Prostate gland (tissue), 2 donors: ENCODE measurements at regions not wholly inside any gene's neighbourhood (a gene's known extent, or its start where the extent isn't known, plus 50 kb on each side); places are given as distances from the start of the nearest gene placed in this dataset.

Experiments
- DNase-seq: peaks from one replicate; pipeline ENCODE4 v3.0.0-alpha.2; 2019; ENCODE audit warnings: low spot score
- H3K27ac ChIP-seq, 2 donors: fragments of 200-600 bp; sonication (generic); 2 replicates each; pipeline ENCODE4 v1.5.1; 2017 to 2019
- H3K27me3 ChIP-seq: fragments of 200-600 bp; sonication (generic); replicated peaks from 2 replicates; pipeline ENCODE4 v1.5.1; 2019; ENCODE audit not compliant: insufficient read depth
- H3K36me3 ChIP-seq, 2 donors: fragments of 200-600 bp; sonication (generic); 1 replicate in 1 of 2; 2 replicates in 1 of 2; pipeline versions ENCODE4 v1.5.1 to v1.8.1; 2017 to 2019
- H3K4me1 ChIP-seq: fragments of 200-600 bp; sonication (generic); replicated peaks from 2 replicates; pipeline ENCODE4 v1.5.1; 2019
- H3K4me3 ChIP-seq, 2 donors: fragments of 200-600 bp; sonication (generic); 2 replicates each; pipeline ENCODE4 v1.5.1; 2017 to 2019
- H3K9me3 ChIP-seq: fragments of 200-600 bp; sonication (generic); 2 replicates; pipeline ENCODE4 v1.5.1; 2017
- POLR2A ChIP-seq: fragments of 450-650 bp; IDR thresholded peaks from one replicate; pipeline ENCODE4 v1.6.1; 2016; ENCODE audit warnings: antibody characterized with exemption, mild to moderate bottlenecking
- POLR2AphosphoS5 ChIP-seq: sonication (generic); formaldehyde crosslinking; IDR thresholded peaks from one replicate; pipeline ENCODE4 v1.6.1; 2017; ENCODE audit warnings: antibody characterized with exemption
- WGBS: methylation state at CpG from one replicate; pipeline ENCODE4 v1.1.5; 2018; 5-methylcytosine and 5-hydroxymethylcytosine counted together
- intact Hi-C: fragments of 100-400 bp; cut with DNase I; formaldehyde crosslinking; loops from one replicate; pipeline ENCODE4 v1.14.2; 2022
- TF ChIP-seq, protein P1 (sequence below), 4 experiments: fragments of 200-600 bp in 2 of 4; fragments of 450-650 bp in 2 of 4; sonication (generic) in 2 of 4; IDR thresholded peaks; 1 replicate in 3 of 4; 2 replicates in 1 of 4; pipeline ENCODE4 v1.5.1; 2016 to 2019; ENCODE audit warnings: antibody characterized with exemption in 4 of 4, mild to moderate bottlenecking in 2 of 4, moderate library complexity in 2 of 4

DNA sequence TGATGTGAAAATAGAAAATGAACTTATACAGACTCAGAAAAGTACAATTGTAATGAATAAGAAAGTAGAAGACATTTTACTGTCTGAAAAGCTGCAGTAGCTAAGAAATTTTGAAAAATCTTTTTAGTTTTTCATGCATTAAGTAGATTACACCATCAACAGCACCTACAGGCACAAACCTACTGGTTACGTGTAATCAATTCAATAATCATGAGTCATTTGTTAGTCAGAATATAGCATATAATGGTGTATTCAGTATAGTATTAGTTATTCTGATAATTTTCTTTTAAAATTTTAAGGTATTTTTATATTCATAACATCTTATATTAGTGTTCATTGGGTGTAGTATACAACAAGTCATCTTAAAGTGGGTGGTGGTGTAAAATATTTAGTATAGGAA is 550.5 kb upstream of the GBE1 start:
- Histone ChIP-seq H3K9me3 (no peaks in the 10 kb centered on the region), H3K27me3 (no peaks in the 10 kb centered on the region), H3K27ac (no peak overlapping the region), H3K4me1 (no peaks in the 10 kb centered on the region), H3K36me3 (no peaks in the 10 kb centered on the region), H3K4me3 (no peak overlapping the region)
- 86% methylated on average over 1 of the region's 1 CpG for WGBS
- no peak for DNase-seq
- TF ChIP-seq, protein P1, sequence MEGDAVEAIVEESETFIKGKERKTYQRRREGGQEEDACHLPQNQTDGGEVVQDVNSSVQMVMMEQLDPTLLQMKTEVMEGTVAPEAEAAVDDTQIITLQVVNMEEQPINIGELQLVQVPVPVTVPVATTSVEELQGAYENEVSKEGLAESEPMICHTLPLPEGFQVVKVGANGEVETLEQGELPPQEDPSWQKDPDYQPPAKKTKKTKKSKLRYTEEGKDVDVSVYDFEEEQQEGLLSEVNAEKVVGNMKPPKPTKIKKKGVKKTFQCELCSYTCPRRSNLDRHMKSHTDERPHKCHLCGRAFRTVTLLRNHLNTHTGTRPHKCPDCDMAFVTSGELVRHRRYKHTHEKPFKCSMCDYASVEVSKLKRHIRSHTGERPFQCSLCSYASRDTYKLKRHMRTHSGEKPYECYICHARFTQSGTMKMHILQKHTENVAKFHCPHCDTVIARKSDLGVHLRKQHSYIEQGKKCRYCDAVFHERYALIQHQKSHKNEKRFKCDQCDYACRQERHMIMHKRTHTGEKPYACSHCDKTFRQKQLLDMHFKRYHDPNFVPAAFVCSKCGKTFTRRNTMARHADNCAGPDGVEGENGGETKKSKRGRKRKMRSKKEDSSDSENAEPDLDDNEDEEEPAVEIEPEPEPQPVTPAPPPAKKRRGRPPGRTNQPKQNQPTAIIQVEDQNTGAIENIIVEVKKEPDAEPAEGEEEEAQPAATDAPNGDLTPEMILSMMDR (IDR thresholded peaks at IDR 0.05), result no peak
- TF ChIP-seq POLR2AphosphoS5 (no peak), POLR2A (no peak)
- intact Hi-C loops, result no loop called here

DNA sequence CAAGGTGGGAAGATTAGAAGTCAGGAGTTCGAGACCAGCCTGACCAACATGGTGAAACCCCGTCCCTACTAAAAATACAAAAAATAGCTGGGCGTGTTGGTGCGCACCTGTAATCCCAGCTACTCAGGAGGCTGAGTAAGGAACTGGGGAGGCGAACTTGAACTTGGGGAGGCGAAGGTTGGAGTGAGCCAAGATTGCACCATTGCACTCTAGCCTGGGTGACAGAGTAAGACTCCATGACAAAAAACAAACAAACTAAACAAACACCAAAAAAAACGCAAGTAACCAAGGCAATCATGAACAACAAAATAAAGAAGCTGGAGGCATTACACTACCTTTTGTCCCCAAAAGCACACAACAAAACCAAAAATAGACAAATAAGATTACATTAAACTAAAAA is 547.3 kb upstream of the GBE1 start:
- TF ChIP-seq POLR2A, result no peak
- no peak for TF ChIP-seq POLR2AphosphoS5
- TF ChIP-seq, protein P1 (IDR thresholded peaks at IDR 0.05), result no peak
- Histone ChIP-seq H3K4me3 (no peak overlapping the region), H3K4me1 (no peaks in the 10 kb centered on the region), H3K27me3 (no peaks in the 10 kb centered on the region), H3K36me3 (no peaks in the 10 kb centered on the region), H3K27ac (no peak overlapping the region), H3K9me3 (no peaks in the 10 kb centered on the region)
- DNase-seq, result no peak
- intact Hi-C loops, result no loop called here
- 81% methylated on average over 7 of the region's 7 CpGs for WGBS

DNA sequence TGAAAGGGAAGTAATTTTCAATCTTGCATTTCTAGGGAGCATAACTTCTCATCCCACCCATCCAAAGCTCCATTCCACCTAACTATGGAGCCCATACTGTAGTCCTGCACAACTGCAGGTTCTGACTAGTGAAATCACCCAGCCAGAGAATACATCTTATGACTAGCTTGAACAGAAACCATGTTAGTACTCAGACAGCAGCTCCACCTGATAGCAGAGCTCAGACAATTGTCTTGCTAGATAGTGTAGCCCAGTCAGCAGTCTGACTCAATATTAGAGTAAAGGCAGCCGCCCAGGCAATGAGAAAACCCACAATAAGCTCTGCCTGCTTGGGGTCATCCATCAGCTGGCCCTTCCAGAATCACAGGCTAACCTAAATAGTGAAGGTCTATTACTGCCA is 544.7 kb upstream of the GBE1 start:
- no peak overlapping the region for H3K4me3 ChIP-seq
- DNase-seq, result no peak
- no peaks in the 10 kb centered on the region for H3K36me3 ChIP-seq
- H3K4me1 ChIP-seq, result no peaks in the 10 kb centered on the region
- no peaks in the 10 kb centered on the region for H3K9me3 ChIP-seq
- intact Hi-C loops, result no loop called here
- WGBS, result 93% methylated on average over 1 of the region's 1 CpG
- H3K27ac ChIP-seq, result no peak overlapping the region
- H3K27me3 ChIP-seq, result no peaks in the 10 kb centered on the region
- TF ChIP-seq POLR2A (no peak), POLR2AphosphoS5 (no peak)
- TF ChIP-seq, protein P1 (IDR thresholded peaks at IDR 0.05), result no peak

DNA sequence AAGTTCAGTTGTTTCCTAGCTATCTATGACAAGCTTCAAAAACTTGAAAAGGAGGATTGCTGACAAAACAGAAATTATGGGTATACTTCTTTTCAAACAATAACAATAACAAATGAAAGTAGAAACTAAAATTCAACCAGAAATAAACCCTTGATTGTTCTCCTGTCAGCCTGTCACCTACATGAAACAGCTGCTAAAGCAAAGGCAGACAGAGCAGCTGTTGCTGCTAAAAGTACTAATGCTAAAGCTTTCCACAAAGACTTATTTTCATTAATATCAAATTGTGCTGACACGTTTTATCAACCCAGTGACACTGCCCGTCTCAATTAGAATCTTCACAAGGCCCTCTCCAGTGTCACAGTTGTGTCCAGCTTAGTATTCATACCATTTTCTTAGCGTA is 533.2 kb upstream of the GBE1 start:
- H3K9me3 ChIP-seq, result no peaks in the 10 kb centered on the region
- no peak overlapping the region for H3K27ac ChIP-seq
- no peak for DNase-seq
- 55% methylated on average over 3 of the region's 3 CpGs for WGBS
- H3K4me1 ChIP-seq, result no peaks in the 10 kb centered on the region
- no peak overlapping the region for H3K4me3 ChIP-seq
- TF ChIP-seq POLR2AphosphoS5 (no peak), POLR2A (no peak)
- TF ChIP-seq, protein P1 (IDR thresholded peaks at IDR 0.05), result no peak
- H3K27me3 ChIP-seq, result no peaks in the 10 kb centered on the region
- intact Hi-C loops, result no loop called here
- no peaks in the 10 kb centered on the region for H3K36me3 ChIP-seq

DNA sequence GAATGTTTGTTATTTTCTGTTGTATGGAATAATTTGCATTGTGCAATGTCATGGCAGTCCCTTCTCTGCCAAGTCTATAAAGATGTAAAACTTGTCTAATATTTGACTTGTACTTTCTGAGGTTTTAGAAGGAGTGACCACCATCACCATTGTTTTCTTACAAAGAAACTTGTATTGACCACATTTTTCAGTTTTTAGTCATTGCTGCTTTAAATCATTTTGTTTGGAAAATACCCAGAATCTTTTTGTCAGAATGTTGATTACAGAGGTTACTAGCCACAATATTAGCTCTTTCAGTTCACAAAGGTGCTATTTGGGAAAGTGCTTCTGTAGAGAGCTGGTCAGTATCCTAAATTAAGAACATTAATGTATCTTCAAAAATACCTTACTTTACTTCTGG is 532.4 kb upstream of the GBE1 start:
- Histone ChIP-seq H3K36me3 (no peaks in the 10 kb centered on the region), H3K9me3 (no peaks in the 10 kb centered on the region), H3K4me1 (no peaks in the 10 kb centered on the region), H3K27me3 (no peaks in the 10 kb centered on the region), H3K4me3 (no peak overlapping the region), H3K27ac (no peak overlapping the region)
- no peak for DNase-seq
- intact Hi-C loops, result no loop called here
- TF ChIP-seq POLR2A (no peak), POLR2AphosphoS5 (no peak)
- TF ChIP-seq, protein P1 (IDR thresholded peaks at IDR 0.05), result no peak
